ENCODE measurements at regions not wholly inside any gene's neighbourhood (a gene's known extent, or its start where the extent isn't known, plus 50 kb on each side); places are given as distances from the start of the nearest gene placed in this dataset.

GRCh38 chr6:144834426-144835038, 549.4 kb downstream of the UTRN start:
- DNase-seq (ENCODE audit: low read depth): no peak

GRCh38 chr6:144835322-144835973, 550.3 kb downstream of the UTRN start:
- DNase-seq (ENCODE audit: low read depth): no peak

GRCh38 chr6:144840619-144841018, 555.5 kb downstream of the UTRN start:
- no peak for DNase-seq (ENCODE audit: low read depth)

- DNase-seq (ENCODE audit: low read depth): no peak
Measured at GRCh38 chr6:144843701-144844100, 558.6 kb downstream of the UTRN start.

GRCh38 chr6:144844596-144844995, 559.5 kb downstream of the UTRN start:
- no peak for DNase-seq (ENCODE audit: low read depth)

GRCh38 chr6:144845186-144845585, 560.1 kb downstream of the UTRN start:
- peak; percentile 42 for DNase-seq (ENCODE audit: low read depth)

GRCh38 chr6:144847916-144848315, 562.8 kb downstream of the UTRN start:
- DNase-seq (ENCODE audit: low read depth): no peak

- no peak for DNase-seq (ENCODE audit: low read depth)
Measured at GRCh38 chr6:144849920-144850319, 564.8 kb downstream of the UTRN start.

GRCh38 chr6:144853603-144854002, 568.5 kb downstream of the UTRN start:
- DNase-seq (ENCODE audit: low read depth): no peak

- DNase-seq (ENCODE audit: low read depth): no peak
Measured at GRCh38 chr6:144854654-144855053, 569.5 kb downstream of the UTRN start.

GRCh38 chr6:144855375-144855774, 570.2 kb downstream of the UTRN start:
- no peak for DNase-seq (ENCODE audit: low read depth)

- DNase-seq (ENCODE audit: low read depth): no peak
Measured at GRCh38 chr6:144855812-144856531, 570.8 kb downstream of the UTRN start.

GRCh38 chr6:144856622-144857021, 571.5 kb downstream of the UTRN start:
- no peak for DNase-seq (ENCODE audit: low read depth)

- no peak for DNase-seq (ENCODE audit: low read depth)
Measured at GRCh38 chr6:144857086-144857485, 572.0 kb downstream of the UTRN start.

- DNase-seq (ENCODE audit: low read depth): no peak
Measured at GRCh38 chr6:144862769-144863168, 577.6 kb downstream of the UTRN start.

- no peak for DNase-seq (ENCODE audit: low read depth)
Measured at GRCh38 chr6:144867761-144868160, 582.6 kb downstream of the UTRN start.

GRCh38 chr6:144870782-144871181, 585.6 kb downstream of the UTRN start:
- DNase-seq (ENCODE audit: low read depth): no peak

GRCh38 chr6:144873623-144874378, 588.7 kb downstream of the UTRN start:
- no peak for DNase-seq (ENCODE audit: low read depth)

GRCh38 chr6:144876689-144877088, 591.6 kb downstream of the UTRN start:
- no peak for DNase-seq (ENCODE audit: low read depth)

GRCh38 chr6:144877118-144877517, 592.0 kb downstream of the UTRN start:
- no peak for DNase-seq (ENCODE audit: low read depth)

- DNase-seq (ENCODE audit: low read depth): no peak
Measured at GRCh38 chr6:144878577-144878976, 593.4 kb downstream of the UTRN start.

- no peak for DNase-seq (ENCODE audit: low read depth)
Measured at GRCh38 chr6:144879436-144879835, 594.3 kb downstream of the UTRN start.

GRCh38 chr6:144882425-144882824, 597.3 kb downstream of the UTRN start:
- no peak for DNase-seq (ENCODE audit: low read depth)
